ENCODE measurements at regions not wholly inside any gene's neighbourhood (a gene's known extent, or its start where the extent isn't known, plus 50 kb on each side); places are given as distances from the start of the nearest gene placed in this dataset.
A peak's percentile ranks its signal among the peaks of the same experiment; 100 is the strongest.
"Not testable (repeated sequence)": the region's sequence is repeated elsewhere in the genome, so short reads cannot be mapped to it uniquely, and the experiment has no call there.

GRCh38 chr18:62442391-62442790 is 80.4 kb upstream of the ZCCHC2 start:
- no peak for DNase-seq (ENCODE audit: low spot score)

GRCh38 chr18:62445386-62445917 is 77.4 kb upstream of the ZCCHC2 start:
- DNase-seq (ENCODE audit: low spot score): no peak

GRCh38 chr18:62446511-62446910 is 76.3 kb upstream of the ZCCHC2 start:
- no peak for DNase-seq (ENCODE audit: low spot score)

- DNase-seq (ENCODE audit: low spot score): no peak
Measured at GRCh38 chr18:62447652-62448051, 75.2 kb upstream of the ZCCHC2 start.

GRCh38 chr18:62448426-62448825 is 74.4 kb upstream of the ZCCHC2 start:
- no peak for DNase-seq (ENCODE audit: low spot score)

- no peak for DNase-seq (ENCODE audit: low spot score)
Measured at GRCh38 chr18:62449490-62450104, 73.2 kb upstream of the ZCCHC2 start.

GRCh38 chr18:62450175-62450545 is 72.7 kb upstream of the ZCCHC2 start:
- no peak for DNase-seq (ENCODE audit: low spot score)

GRCh38 chr18:62450546-62451410 is 72.0 kb upstream of the ZCCHC2 start:
- DNase-seq (ENCODE audit: low spot score): peak; percentile 83

GRCh38 chr18:62452280-62452831 is 70.5 kb upstream of the ZCCHC2 start:
- DNase-seq (ENCODE audit: low spot score): no peak

- no peak for DNase-seq (ENCODE audit: low spot score)
Measured at GRCh38 chr18:62453864-62454263, 69.0 kb upstream of the ZCCHC2 start.

- DNase-seq (ENCODE audit: low spot score): no peak
Measured at GRCh38 chr18:62454527-62454926, 68.3 kb upstream of the ZCCHC2 start.

GRCh38 chr18:62455222-62455621 is 67.6 kb upstream of the ZCCHC2 start:
- no peak for DNase-seq (ENCODE audit: low spot score)

GRCh38 chr18:62457877-62458276 is 64.9 kb upstream of the ZCCHC2 start:
- DNase-seq (ENCODE audit: low spot score): no peak

- DNase-seq (ENCODE audit: low spot score): no peak
Measured at GRCh38 chr18:62458346-62458745, 64.5 kb upstream of the ZCCHC2 start.

- no peak for DNase-seq (ENCODE audit: low spot score)
Measured at GRCh38 chr18:62458868-62459716, 63.7 kb upstream of the ZCCHC2 start.

- DNase-seq (ENCODE audit: low spot score): no peak
Measured at GRCh38 chr18:62460851-62461300, 61.9 kb upstream of the ZCCHC2 start.

- no peak for DNase-seq (ENCODE audit: low spot score)
Measured at GRCh38 chr18:62461591-62461990, 61.2 kb upstream of the ZCCHC2 start.

- no peak for DNase-seq (ENCODE audit: low spot score)
Measured at GRCh38 chr18:62464266-62464665, 58.6 kb upstream of the ZCCHC2 start.

- not testable (repeated sequence) for DNase-seq (ENCODE audit: low spot score)
Measured at GRCh38 chr18:62469131-62469530, 53.7 kb upstream of the ZCCHC2 start.

Measured in AG08395 (cell line).